ENCODE measurements at regions not wholly inside any gene's neighbourhood (a gene's known extent, or its start where the extent isn't known, plus 50 kb on each side); places are given as distances from the start of the nearest gene placed in this dataset.

- no peak for TF ChIP-seq TAF1 (IDR thresholded peaks at IDR 0.05; ENCODE audit: borderline replicate concordance, insufficient read depth, low read length)
- no peak for TF ChIP-seq SIN3A (IDR thresholded peaks at IDR 0.05; ENCODE audit: borderline replicate concordance, insufficient read depth, low read length)
- no peak for TF ChIP-seq FOXP2 (optimal IDR thresholded peaks at IDR 0.05; ENCODE audit: borderline replicate concordance, extremely low read depth, extremely low read length, insufficient read depth)
- no peak for TF ChIP-seq POLR2AphosphoS5 (IDR thresholded peaks at IDR 0.05; ENCODE audit: low read depth, low read length)
- TF ChIP-seq REST (IDR thresholded peaks at IDR 0.05; ENCODE audit: insufficient read depth in 1 of 2, low read depth in 2 of 2, low read length in 2 of 2) = no peak
Observed at GRCh38 chr21:21952566-21952965, 954.4 kb downstream of the NCAM2 start.

DNA sequence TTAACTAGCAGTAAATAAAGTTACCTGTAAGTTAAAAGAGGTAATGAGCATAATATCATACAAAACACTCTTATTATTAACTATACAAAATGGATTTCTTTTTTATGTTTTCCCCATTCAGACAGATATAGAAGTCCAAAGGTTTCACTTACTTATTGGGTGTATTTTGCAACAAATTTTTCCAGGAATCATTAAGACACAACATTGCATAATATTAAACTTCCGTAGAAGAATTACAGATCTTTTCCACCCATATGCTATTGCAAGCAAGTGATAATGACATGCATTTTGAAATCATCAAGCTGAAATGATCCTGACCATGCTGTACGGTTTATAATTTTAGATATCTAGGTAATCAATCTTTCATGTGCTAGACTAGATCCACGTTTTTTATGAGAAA, 957.0 kb downstream of the NCAM2 start:
- no peak for TF ChIP-seq SIN3A (IDR thresholded peaks at IDR 0.05; ENCODE audit: borderline replicate concordance, insufficient read depth, low read length)
- no peak for TF ChIP-seq TAF1 (IDR thresholded peaks at IDR 0.05; ENCODE audit: borderline replicate concordance, insufficient read depth, low read length)
- no peak for TF ChIP-seq REST (IDR thresholded peaks at IDR 0.05; ENCODE audit: insufficient read depth in 1 of 2, low read depth in 2 of 2, low read length in 2 of 2)
- no peak for TF ChIP-seq FOXP2 (optimal IDR thresholded peaks at IDR 0.05; ENCODE audit: borderline replicate concordance, extremely low read depth, extremely low read length, insufficient read depth)
- no peak for TF ChIP-seq POLR2AphosphoS5 (IDR thresholded peaks at IDR 0.05; ENCODE audit: low read depth, low read length)

- no peak for TF ChIP-seq SIN3A (IDR thresholded peaks at IDR 0.05; ENCODE audit: borderline replicate concordance, insufficient read depth, low read length)
- TF ChIP-seq REST (IDR thresholded peaks at IDR 0.05; ENCODE audit: insufficient read depth in 1 of 2, low read depth in 2 of 2, low read length in 2 of 2) = no peak
- TF ChIP-seq FOXP2 (optimal IDR thresholded peaks at IDR 0.05; ENCODE audit: borderline replicate concordance, extremely low read depth, extremely low read length, insufficient read depth) = no peak
- TF ChIP-seq TAF1 (IDR thresholded peaks at IDR 0.05; ENCODE audit: borderline replicate concordance, insufficient read depth, low read length) = no peak
- no peak for TF ChIP-seq POLR2AphosphoS5 (IDR thresholded peaks at IDR 0.05; ENCODE audit: low read depth, low read length)
Observed at GRCh38 chr21:21957490-21957889, 959.3 kb downstream of the NCAM2 start.

DNA sequence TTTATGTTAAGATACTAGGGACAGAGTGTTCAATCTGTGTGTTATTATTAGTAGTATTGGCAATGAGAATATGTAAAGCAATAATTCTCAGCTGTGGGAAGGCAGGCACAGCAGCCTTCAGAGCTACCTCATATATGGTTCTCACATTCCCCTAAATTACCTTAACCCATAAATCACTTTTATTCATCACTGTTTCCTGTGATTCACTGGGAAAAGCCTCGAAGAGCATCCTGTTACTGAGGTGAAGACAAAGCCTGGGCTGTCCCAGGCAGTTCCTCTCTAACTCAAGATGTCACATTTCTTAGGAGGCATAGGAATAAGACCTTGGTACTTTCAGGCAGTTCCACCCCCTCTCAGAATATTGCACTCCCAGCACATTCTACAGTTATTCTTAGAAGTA, 965.7 kb downstream of the NCAM2 start:
- no peak for TF ChIP-seq TAF1 (IDR thresholded peaks at IDR 0.05; ENCODE audit: borderline replicate concordance, insufficient read depth, low read length)
- TF ChIP-seq FOXP2 (optimal IDR thresholded peaks at IDR 0.05; ENCODE audit: borderline replicate concordance, extremely low read depth, extremely low read length, insufficient read depth) = no peak
- no peak for TF ChIP-seq SIN3A (IDR thresholded peaks at IDR 0.05; ENCODE audit: borderline replicate concordance, insufficient read depth, low read length)
- no peak for TF ChIP-seq REST (IDR thresholded peaks at IDR 0.05; ENCODE audit: insufficient read depth in 1 of 2, low read depth in 2 of 2, low read length in 2 of 2)
- no peak for TF ChIP-seq POLR2AphosphoS5 (IDR thresholded peaks at IDR 0.05; ENCODE audit: low read depth, low read length)

- TF ChIP-seq REST (IDR thresholded peaks at IDR 0.05; ENCODE audit: insufficient read depth in 1 of 2, low read depth in 2 of 2, low read length in 2 of 2) = no peak
Observed at GRCh38 chr21:21968810-21969209, 970.6 kb downstream of the NCAM2 start.
